ENCODE measurements at regions not wholly inside any gene's neighbourhood (a gene's known extent, or its start where the extent isn't known, plus 50 kb on each side); places are given as distances from the start of the nearest gene placed in this dataset.
A peak's percentile ranks its signal among the peaks of the same experiment; 100 is the strongest.

GRCh38 chr6:150766201-150766997 is 99.1 kb upstream of the MTHFD1L start:
- Histone ChIP-seq H3K9me3 (no peaks in the 10 kb centered on the region), H3K27me3 (no peaks in the 10 kb centered on the region), H3K27ac (peak overlapping the region in 2 of 4 donors; percentile 22 to 83), H3K4me1 (peaks cover 0 to 36% (median 15%) of the 10 kb centered on the region in 4 donors), H3K4me3 (no peak overlapping the region), H3K36me3 (no peaks in the 10 kb centered on the region)
- no peak for DNase-seq (ENCODE audit: low spot score in 2 of 2)
- 42 to 46% methylated on average over 7 of the region's 7 CpGs for WGBS, 2 donors
- TF ChIP-seq EP300 (IDR thresholded peaks at IDR 0.05) (no peak), CTCF (IDR thresholded peaks at IDR 0.05) (no peak), POLR2A (IDR thresholded peaks at IDR 0.05) (no peak)

- WGBS, 2 donors, result 35 to 36% methylated on average over 2 of the region's 2 CpGs
- H3K4me3 ChIP-seq, result peak overlapping the region in 1 of 4 donors; percentile 21
- H3K27ac ChIP-seq, result peak overlapping the region in 3 of 4 donors; percentile 31 to 83 (median 70)
- no peak for TF ChIP-seq EP300 (IDR thresholded peaks at IDR 0.05)
- no peak for TF ChIP-seq POLR2A (IDR thresholded peaks at IDR 0.05)
- no peak for TF ChIP-seq CTCF (IDR thresholded peaks at IDR 0.05)
- no peaks in the 10 kb centered on the region for H3K9me3 ChIP-seq
- H3K36me3 ChIP-seq, result no peaks in the 10 kb centered on the region
- peaks cover 0 to 36% (median 15%) of the 10 kb centered on the region in 4 donors for H3K4me1 ChIP-seq
- no peaks in the 10 kb centered on the region for H3K27me3 ChIP-seq
- no peak for DNase-seq (ENCODE audit: low spot score in 2 of 2)
Observed at GRCh38 chr6:150767161-150767560, 98.3 kb upstream of the MTHFD1L start.

- peak overlapping the region in 1 of 4 donors; percentile 21 for H3K4me3 ChIP-seq
- 20 to 27% methylated on average over 7 of the region's 7 CpGs for WGBS, 2 donors
Observed at GRCh38 chr6:150767571-150768018, 97.9 kb upstream of the MTHFD1L start.

GRCh38 chr6:150770637-150771036 is 94.9 kb upstream of the MTHFD1L start:
- Histone ChIP-seq H3K27ac (no peak overlapping the region), H3K4me1 (peaks cover 0 to 27% (median 11%) of the 10 kb centered on the region in 4 donors), H3K4me3 (no peak overlapping the region), H3K36me3 (peaks cover 0 to 7% (median 0%) of the 10 kb centered on the region in 3 donors), H3K27me3 (no peaks in the 10 kb centered on the region), H3K9me3 (peaks cover 0 to 13% (median 0%) of the 10 kb centered on the region in 4 donors)
- TF ChIP-seq CTCF (IDR thresholded peaks at IDR 0.05) (no peak), EP300 (IDR thresholded peaks at IDR 0.05) (no peak), POLR2A (IDR thresholded peaks at IDR 0.05) (no peak)
- WGBS, 2 donors, result 67 to 70% methylated on average over 3 of the region's 3 CpGs
- DNase-seq (ENCODE audit: low spot score in 2 of 2), result no peak

More at GRCh38 chr6:150767571-150768018, 97.9 kb upstream of the MTHFD1L start:
- H3K27ac ChIP-seq, result peak overlapping the region in 3 of 4 donors; percentile 31 to 83 (median 70)
- DNase-seq (ENCODE audit: low spot score in 2 of 2), result no peak
- peaks cover 0 to 36% (median 15%) of the 10 kb centered on the region in 4 donors for H3K4me1 ChIP-seq
- no peaks in the 10 kb centered on the region for H3K27me3 ChIP-seq
- no peaks in the 10 kb centered on the region for H3K9me3 ChIP-seq
- H3K36me3 ChIP-seq, result no peaks in the 10 kb centered on the region
- TF ChIP-seq CTCF (IDR thresholded peaks at IDR 0.05), result no peak
- TF ChIP-seq EP300 (IDR thresholded peaks at IDR 0.05), result no peak
- TF ChIP-seq POLR2A (IDR thresholded peaks at IDR 0.05), result no peak

- Histone ChIP-seq H3K4me3 (no peak overlapping the region), H3K4me1 (peaks cover 0 to 13% (median 0%) of the 10 kb centered on the region in 4 donors), H3K9me3 (peaks cover 0 to 13% (median 0%) of the 10 kb centered on the region in 4 donors), H3K27ac (no peak overlapping the region), H3K36me3 (peaks cover 0 to 7% (median 0%) of the 10 kb centered on the region in 3 donors), H3K27me3 (no peaks in the 10 kb centered on the region)
- 48 to 89% methylated on average over 1 of the region's 1 CpG for WGBS, 2 donors
- TF ChIP-seq POLR2A (IDR thresholded peaks at IDR 0.05) (no peak), EP300 (IDR thresholded peaks at IDR 0.05) (no peak), CTCF (IDR thresholded peaks at IDR 0.05) (no peak)
- no peak for DNase-seq (ENCODE audit: low spot score in 2 of 2)
Observed at GRCh38 chr6:150773969-150774368, 91.5 kb upstream of the MTHFD1L start.
